ENCODE measurements at regions not wholly inside any gene's neighbourhood (a gene's known extent, or its start where the extent isn't known, plus 50 kb on each side); places are given as distances from the start of the nearest gene placed in this dataset.

GRCh38 chr6:48280035-48280620 is 169.1 kb upstream of the PTCHD4 start:
- TF ChIP-seq CTCF (IDR thresholded peaks at IDR 0.05) (no peak), POLR2A (IDR thresholded peaks at IDR 0.05) (no peak), POLR2AphosphoS5 (IDR thresholded peaks at IDR 0.05) (no peak)
